HG02588 (cell line): ENCODE measurements at regions not wholly inside any gene's neighbourhood (a gene's known extent, or its start where the extent isn't known, plus 50 kb on each side); places are given as distances from the start of the nearest gene placed in this dataset.
"Not testable (repeated sequence)": the region's sequence is repeated elsewhere in the genome, so short reads cannot be mapped to it uniquely, and the experiment has no call there.

Source experiments
- ATAC-seq: cut with Tn5 transposase; IDR thresholded peaks from one replicate; pipeline ENCODE4 v1.9.1; 2021; ENCODE audit warnings: mild to moderate bottlenecking, moderate library complexity; ENCODE audit not compliant: unreplicated experiment

GRCh38 chr3:86562090-86562489 lies 428.9 kb downstream of the VGLL3 start:
- ATAC-seq, result no peak

DNA sequence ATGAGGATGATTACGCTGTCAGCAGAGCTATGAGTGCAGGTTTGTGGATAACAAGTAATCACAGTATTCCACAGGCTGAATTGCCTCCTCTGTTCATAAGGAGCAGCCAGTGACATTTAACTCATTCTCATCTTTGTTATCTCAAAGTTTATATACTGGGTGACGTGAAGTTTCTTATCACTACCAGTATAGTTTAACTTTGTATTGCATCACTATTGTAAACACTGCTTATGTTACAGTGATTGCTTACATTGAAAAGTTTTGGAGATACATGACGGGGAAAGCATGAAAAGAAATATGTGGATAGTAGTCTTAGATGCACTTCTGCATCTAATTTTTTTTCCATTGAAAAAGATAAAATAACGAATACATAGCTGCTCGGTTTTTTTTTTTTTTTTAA lies 429.7 kb downstream of the VGLL3 start:
- no peak for ATAC-seq

DNA sequence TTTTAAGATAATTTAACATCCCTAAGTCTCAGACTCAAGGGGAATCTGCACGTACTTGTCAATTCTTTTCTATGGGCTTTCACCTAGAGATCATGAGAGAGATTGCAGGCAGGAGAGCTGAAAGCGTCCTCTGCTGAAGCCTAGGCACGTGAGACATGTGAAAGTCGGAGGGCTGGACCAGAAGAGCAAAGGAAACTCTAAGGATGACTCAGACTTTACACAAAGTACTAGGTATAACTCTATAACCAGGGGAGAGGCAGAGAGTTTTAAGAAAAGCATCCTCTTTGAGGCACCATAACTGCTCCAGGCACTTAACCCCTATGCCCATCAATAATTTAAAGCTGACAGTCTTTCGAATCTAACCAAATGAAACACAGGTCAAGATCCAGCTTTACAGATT lies 436.6 kb downstream of the VGLL3 start:
- peak; percentile 78 for ATAC-seq

DNA sequence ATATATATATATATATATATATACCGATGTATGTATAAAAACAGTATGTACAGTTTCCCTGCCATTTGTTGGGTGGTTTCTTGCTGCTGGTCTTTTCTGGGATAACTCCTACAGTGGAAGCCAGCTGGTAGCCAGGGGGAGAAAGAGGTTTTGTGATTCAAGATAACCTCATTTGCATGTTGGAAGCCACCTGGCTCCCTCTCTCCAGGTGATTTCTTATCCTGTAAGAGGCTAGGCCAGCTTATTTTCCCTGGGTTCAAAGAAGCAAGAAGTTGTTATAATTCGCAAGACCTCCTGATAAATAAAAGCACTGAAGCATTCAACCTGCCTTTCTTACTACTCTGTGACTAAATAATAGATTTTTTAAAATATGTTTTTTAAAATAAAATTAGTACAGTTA lies 443.3 kb downstream of the VGLL3 start:
- ATAC-seq, result no peak

DNA sequence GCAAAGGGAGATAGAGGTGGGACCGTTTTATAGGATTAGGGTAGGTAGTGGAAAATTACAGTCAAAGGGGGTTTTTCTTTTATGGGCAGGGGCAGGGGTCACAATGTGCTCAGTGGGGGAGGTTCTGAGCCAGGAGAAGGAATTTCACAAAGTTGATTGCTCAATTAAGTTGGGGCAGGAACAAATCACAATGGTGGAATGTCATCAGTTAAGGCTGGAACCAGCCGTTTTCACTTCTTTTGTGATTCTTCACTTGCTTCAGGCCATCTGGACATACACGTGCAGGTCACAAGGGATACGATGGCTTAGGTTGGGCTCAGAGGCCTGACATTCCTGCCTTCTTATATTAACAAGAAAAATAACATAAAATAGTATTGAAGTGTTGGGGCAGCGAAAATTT lies 453.8 kb downstream of the VGLL3 start:
- no peak for ATAC-seq

- no peak for ATAC-seq
Measured at GRCh38 chr3:86519819-86520218, 471.1 kb downstream of the VGLL3 start.

DNA sequence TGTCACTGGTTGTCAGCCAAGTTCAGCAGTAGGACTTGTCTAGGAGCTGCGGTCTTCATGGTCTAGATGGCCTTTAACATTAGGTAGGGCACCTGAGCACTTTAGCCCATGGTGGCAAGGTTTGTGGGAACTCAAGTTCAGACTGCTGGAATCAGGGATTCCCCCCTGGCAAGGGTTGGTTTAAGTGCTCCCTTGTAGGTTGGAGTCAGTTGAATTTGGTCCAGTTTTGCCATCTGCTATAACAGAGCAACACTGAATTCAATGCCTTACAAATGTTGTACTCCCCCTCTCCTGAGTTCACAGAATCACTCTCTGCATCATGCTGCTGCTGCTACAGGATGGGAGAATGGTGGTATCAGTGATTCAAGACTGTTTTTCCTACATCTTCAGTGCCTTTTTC lies 509.3 kb downstream of the VGLL3 start:
- no peak for ATAC-seq

GRCh38 chr3:86481031-86481430 lies 509.9 kb downstream of the VGLL3 start:
- no peak for ATAC-seq

- no peak for ATAC-seq
Measured at GRCh38 chr3:86464180-86464579, 526.8 kb downstream of the VGLL3 start.

GRCh38 chr3:86451749-86452148 lies 539.2 kb downstream of the VGLL3 start:
- no peak for ATAC-seq

DNA sequence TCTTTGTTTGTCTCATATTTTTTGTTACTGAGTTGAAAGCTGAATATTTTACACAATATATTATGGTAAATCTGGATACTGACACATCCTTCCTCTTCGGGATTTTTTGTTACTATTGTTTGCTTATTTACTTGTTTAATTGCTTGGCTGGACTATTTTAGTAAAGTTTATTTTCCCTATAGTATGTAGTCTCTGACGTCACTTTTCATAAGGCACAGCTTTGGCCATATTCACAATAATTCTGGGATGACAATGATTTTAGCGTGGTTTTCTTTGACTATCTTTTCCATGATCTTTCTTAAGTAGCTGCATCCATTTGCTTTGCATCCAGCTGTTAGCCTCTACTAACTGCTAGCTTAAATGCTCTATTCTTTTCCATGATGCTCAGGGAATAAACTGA lies 552.4 kb downstream of the VGLL3 start:
- no peak for ATAC-seq

DNA sequence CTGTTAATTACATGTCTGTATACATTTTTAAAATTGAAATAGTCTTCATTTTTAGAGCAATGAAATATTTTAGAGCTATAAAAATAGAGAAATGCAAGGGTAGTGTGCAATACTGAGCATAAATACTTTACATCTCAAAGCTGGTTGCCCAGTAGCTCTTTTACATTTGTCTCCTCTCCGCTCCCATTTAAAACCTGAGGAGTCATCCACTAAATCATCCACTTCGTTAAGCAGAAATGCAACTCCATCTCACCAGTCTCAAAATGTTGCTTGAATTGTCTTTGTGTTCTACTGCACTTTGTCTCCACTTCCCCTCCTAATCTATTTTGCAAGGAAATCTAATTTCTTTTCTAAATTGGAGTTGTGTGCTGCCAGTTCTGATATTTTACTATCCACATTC lies 563.6 kb downstream of the VGLL3 start:
- no peak for ATAC-seq

DNA sequence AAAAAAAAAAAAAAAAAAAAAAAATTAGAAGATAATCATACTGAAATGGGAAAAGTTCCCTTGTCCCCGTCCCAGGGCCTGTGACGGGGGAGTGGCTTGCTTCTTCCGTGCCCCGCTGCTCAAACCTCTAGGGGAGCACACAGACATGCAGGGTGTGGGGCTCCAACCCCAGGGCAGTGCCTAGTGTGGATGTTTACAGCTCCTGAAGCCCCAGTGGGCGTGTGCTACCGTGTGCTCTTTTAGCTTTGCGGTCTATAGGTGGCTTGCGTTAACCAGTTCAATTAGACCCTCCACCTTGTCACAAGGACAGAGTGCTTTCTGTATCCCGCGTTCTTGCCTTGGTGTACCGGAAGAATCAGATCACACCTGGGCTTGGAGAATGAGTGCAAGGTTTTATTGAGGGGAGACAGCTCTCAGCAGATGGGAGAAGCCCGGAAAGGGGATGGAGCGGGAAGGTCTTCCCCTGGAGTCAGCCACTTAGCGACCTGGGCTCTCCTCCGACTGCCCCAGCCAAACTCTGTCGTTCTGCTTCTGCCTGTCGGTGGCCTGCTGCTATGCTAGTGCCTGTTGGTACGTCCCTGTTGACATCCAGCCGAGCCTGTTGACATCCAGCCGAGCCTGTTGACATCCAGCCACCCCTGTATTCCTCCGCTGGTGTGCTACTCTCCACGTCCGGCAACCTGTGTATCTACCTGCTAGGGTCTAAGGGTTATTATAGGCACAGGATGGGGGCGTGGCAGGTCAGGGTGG lies 569.8 kb downstream of the VGLL3 start:
- ATAC-seq, result no peak

- no peak for ATAC-seq
Measured at GRCh38 chr3:86418861-86419260, 572.1 kb downstream of the VGLL3 start.

DNA sequence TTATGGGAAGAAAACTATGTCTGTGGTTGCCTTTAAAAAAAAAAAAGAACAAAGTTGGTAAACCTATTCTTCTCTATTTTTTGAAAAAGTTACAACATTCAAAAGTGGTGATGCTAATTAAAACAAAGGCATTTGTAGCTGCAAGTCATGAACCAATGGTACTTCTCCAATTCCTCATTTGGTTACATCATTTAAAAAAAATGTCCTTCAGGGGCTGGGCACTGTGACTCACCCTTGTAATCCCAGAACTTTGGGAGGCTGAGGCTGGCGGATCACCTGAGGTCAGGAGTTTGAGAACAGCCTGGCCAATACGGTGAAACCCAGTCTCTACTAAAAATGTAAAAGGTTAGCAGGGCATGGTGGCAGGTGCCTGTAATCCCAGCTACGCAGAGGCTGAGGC lies 574.6 kb downstream of the VGLL3 start:
- no peak for ATAC-seq

DNA sequence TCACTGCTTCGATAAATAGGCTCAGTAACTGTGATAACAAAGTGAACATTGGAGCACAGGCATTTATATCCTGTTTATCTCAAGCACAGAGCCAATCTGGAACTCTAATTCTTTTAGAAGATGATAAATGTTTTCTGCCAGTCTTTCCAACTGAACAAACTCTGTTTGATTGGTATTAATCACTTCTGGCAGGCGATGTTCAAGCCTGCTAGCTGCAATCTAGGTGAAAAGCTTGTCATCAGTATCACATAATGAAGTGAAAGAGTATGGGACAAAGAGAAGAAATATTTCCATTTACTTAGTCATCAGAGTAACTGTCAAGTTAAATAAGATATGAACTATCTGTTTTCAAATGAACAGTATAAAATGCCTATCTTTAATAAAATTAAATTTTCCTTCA lies 577.3 kb downstream of the VGLL3 start:
- ATAC-seq, result no peak

DNA sequence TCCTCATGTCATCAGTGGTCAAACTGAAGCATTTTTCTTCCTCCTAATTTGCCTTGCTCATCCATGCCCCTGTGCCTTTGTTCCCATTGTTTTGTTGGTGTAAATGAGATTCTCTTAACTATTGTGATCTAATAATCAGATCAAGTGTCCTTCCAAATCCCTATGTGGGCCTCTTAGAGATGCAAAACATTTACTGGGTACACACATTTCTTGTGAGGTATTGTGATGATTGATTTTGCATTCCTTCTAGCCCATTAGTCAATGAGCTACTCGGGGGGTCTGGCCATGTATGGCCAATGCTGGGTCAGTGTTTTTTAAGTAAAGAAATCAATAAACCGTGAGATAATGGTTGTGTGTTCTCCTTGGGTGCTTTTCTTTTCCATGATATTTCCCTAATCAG lies 580.4 kb downstream of the VGLL3 start:
- ATAC-seq, result no peak

DNA sequence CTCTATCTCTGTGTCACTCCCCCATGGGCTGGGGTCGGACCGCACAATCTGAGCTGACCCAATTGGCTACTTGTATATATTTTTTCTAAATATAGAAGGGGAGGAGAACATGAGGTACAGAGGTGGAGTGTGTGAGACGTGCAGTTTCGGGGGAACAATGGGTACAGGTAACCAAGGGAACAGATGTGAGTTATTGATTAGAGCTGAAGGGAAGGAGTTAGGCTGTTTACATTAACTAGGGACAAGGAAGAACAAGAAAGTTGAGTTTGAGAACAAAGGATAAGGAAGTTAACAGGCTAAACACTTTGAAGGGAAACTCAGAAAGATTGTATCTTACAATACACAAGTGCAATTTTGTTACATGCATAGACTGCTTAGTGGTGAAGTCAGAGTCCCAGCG lies 601.2 kb downstream of the VGLL3 start:
- ATAC-seq, result not testable (repeated sequence)

DNA sequence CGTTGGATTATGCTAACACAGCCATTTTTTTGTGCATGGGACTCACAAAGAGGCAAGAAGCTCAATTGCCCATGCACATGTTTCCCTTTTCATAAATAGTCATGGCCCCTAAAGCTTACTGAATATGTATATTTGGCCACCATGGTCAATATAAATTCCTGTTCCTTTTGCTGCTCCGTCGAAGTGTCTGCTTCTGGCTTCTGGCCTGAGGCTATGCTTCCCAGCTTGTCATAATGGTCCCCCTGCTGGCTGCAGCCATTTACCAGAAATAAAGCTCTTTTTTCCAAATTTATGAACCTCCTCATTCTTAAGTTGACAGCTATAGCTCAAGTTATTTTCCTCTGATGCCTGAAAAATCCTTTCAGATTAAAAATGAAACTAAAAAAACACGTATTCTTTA lies 602.1 kb downstream of the VGLL3 start:
- no peak for ATAC-seq

DNA sequence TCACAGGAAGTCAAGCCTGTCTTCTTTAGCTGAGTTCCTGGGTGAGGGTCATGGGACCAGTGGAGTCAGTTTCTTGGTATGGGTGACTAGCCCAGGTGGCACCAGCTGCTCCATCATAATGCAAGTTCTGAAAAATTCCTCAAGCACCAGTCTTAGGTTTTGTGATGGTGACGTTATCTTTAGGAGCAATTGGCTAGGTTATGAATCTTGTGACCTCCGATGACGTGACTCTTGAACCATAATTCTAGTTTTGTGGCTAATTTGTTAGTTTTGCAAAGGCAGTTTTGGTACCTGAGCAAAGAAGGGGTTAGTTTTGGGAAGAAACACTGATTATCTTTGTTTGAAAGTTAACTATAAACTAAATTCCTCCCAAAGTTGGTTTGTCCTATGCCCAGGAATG lies 608.4 kb downstream of the VGLL3 start:
- no peak for ATAC-seq

DNA sequence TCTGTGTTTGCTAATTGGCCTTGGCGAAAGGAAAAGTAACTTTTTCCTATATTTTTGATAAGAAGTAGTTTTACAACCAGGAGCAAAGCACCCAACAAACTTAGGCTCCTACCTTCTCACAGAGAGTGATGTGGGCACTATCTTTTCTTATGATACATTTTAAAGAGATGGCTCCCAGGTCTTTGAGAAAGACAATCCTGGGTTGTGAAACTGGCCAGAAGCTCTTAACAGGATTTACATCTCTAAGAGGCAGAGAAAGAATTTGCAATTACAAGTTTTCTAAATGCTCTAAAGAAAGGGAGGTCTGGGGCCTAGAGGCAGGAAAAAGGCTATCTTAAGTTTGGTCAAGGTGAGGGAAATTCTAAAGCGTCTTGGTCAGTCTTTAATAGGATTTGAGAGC lies 609.7 kb downstream of the VGLL3 start:
- ATAC-seq, result no peak

DNA sequence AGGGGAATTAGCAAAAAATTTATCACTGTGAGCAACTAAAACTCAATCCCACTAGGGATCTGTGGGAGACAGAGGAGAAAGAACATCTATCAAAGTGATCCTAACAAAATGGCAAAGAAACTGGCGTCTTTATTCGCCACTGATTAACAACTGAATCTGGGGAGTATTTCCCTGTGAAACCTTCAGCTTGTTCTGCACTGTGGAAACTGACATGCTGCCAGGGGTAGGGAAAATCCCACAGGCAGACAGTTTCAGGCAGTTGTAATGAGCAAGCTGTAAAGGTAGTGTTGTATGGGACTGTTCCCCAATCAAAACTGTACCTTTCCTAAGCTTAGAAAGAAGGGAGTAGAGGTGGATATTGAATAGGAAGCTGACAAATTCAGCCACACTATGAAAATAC lies 611.7 kb downstream of the VGLL3 start:
- no peak for ATAC-seq

- ATAC-seq, result no peak
Measured at GRCh38 chr3:86378829-86379228, 612.1 kb downstream of the VGLL3 start.
